Right lobe of liver (tissue), 4 donors: ENCODE measurements at regions not wholly inside any gene's neighbourhood (a gene's known extent, or its start where the extent isn't known, plus 50 kb on each side); places are given as distances from the start of the nearest gene placed in this dataset.

ENCODE experiments used
- POLR2A ChIP-seq: fragments of 450-650 bp; IDR thresholded peaks from one replicate; pipeline ENCODE4 v1.6.1; 2017; ENCODE audit warnings: antibody characterized with exemption, mild to moderate bottlenecking
- TF ChIP-seq, protein P1 (sequence below), 4 donors: fragments of 200-600 bp in 3 of 4; fragments of 450-650 bp in 1 of 4; IDR thresholded peaks; one replicate each; pipeline versions ENCODE4 v1.5.1 to v1.8.0; 2016 to 2022; ENCODE audit warnings: antibody characterized with exemption in 4 of 4, mild to moderate bottlenecking in 2 of 4
- donor health status: DM: no; HTN: no; CAD: no.
- donor health status: DM: no; HTN: no; CAD: no.
- donor health status: DM: no; HTN: yes; CAD: no.

DNA sequence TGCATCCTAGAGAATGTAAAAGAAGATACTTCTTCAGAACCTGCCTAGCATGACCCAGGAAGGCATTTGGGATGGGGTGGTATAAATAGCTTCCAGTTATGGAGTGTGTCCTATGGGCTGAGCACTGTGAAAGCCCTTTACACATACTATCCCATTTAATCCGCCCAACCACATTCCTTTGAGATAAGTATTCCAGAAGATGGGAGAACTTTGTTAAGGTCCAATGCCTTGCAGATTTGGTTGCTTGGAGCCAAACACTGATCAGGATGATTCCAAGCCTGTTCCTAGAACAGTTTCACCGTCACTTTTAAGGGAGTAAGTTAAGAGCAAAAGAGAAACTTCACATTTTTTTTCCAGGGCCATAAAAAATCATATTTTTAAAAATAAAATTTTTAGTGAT, 82.5 kb upstream of the CLMN start:
- TF ChIP-seq, protein P1, sequence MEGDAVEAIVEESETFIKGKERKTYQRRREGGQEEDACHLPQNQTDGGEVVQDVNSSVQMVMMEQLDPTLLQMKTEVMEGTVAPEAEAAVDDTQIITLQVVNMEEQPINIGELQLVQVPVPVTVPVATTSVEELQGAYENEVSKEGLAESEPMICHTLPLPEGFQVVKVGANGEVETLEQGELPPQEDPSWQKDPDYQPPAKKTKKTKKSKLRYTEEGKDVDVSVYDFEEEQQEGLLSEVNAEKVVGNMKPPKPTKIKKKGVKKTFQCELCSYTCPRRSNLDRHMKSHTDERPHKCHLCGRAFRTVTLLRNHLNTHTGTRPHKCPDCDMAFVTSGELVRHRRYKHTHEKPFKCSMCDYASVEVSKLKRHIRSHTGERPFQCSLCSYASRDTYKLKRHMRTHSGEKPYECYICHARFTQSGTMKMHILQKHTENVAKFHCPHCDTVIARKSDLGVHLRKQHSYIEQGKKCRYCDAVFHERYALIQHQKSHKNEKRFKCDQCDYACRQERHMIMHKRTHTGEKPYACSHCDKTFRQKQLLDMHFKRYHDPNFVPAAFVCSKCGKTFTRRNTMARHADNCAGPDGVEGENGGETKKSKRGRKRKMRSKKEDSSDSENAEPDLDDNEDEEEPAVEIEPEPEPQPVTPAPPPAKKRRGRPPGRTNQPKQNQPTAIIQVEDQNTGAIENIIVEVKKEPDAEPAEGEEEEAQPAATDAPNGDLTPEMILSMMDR (IDR thresholded peaks at IDR 0.05), result no peak
- TF ChIP-seq POLR2A, result no peak
